Activated CD8-positive, alpha-beta memory T cell treated with anti-CD3 and anti-CD28 coated beads, Interleukin-2, amount 50 U/mL, for 4 hours (primary cell): ENCODE measurements at regions not wholly inside any gene's neighbourhood (a gene's known extent, or its start where the extent isn't known, plus 50 kb on each side); places are given as distances from the start of the nearest gene placed in this dataset.

Source experiments
- DNase-seq: peaks from one replicate; pipeline ENCODE4 v3.0.0-alpha.2; 2020

DNA sequence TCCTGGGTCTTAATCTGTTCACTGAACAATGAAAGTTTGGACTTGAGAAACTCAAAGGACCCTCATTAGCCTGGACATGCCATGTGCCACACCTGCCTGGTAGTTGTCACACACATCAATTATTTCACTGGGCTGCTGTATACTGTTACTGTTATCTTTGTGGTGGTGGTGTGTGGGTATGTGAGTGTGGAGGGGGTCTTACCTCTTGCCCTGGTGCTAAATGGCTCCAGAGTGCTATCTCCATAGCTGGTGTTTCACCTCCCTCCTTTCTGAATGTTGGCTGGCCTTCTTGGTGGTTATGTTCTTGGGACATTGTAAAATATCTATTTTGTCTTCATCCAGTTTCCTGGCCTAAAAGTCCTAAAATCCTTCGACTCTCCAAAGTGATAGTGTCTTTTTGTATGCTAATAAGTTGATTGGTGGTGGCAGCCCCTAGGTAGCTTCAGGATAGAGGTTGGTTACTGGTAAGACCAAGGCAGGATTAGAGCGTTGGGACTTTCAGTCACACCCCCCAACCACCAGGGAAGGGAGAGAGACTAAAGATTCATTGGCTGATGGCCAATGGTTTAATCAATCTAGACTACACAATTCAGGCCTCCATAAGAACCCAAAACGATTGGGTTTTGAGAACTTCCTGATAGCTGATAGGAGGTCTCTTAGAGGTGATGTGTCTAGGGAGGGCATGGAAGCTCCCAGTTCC, 328.1 kb downstream of the MYCN start:
- no peak for DNase-seq

DNA sequence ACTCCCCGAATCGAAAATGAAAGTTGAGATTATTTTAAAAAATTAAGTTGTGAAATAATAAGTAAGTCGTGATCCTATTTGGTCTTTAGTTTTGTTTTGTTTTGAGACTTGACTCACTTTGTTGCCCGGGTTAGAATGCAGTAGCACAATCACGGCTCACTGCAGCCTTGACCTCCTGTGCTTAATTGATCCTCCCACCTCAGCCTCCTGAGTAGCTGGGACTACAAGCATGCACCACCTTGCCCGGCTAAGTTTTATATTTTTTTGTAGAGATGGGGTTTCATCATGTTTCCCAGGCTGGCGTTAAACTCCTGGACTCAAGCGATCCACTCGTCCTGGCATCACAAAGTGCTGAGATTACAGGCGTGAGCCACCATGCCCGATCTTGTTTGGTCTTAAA, 326.2 kb downstream of the MYCN start:
- DNase-seq = no peak

DNA sequence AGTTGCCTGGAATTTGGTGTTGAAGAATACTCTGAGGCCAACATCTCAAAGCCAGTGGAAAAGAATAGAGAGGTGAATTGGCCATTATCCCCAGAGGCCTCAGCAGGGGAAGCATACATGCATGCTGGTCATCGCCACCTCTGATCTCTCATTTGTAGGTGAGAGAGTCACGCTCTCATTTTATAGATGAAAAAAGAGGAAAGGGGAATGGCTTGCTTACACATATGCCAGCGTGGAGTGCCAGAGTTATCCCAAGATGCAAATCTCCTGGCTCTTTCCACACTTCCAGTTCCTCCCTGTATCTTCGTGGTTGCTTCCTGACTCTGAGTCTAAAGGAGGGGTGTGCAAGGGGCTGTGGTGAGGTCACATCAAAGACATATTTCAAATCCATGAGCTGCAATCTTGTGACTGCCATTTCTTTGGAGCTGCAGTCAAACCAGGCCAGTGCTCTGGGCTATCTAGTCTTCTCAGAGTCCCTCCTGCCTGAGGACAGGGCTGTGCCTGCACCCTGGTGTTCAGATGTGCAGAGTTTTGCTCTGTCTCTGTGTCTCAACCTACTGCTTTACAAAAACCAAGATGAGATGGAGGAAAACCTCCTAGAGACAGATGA, 324.7 kb downstream of the MYCN start:
- no peak for DNase-seq

GRCh38 chr2:16264491-16264890, 324.1 kb downstream of the MYCN start:
- no peak for DNase-seq

GRCh38 chr2:16263241-16263890, 323.0 kb downstream of the MYCN start:
- no peak for DNase-seq

GRCh38 chr2:16262526-16263178, 322.3 kb downstream of the MYCN start:
- DNase-seq = no peak

- no peak for DNase-seq
Measured at GRCh38 chr2:16261791-16262190, 321.4 kb downstream of the MYCN start.

DNA sequence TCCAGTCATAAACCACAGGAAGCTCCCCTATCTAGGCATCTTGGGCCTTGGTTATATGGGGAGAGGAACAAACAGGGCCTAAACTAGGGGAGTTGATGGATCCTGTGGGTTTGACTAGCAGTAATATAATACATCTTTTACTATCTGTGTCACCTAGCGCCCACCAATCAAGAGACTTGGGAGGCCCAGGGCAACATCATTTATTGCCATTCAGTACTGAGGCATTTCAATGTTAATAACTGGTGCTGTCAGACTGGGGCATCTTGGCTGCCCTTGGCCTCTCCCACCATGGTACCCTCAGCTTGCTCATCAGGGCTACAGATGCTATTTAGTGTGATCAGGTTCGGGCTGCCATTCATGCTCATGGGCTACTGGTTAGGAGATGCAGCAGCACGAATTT, 320.7 kb downstream of the MYCN start:
- no peak for DNase-seq

- no peak for DNase-seq
Measured at GRCh38 chr2:16260041-16260830, 319.9 kb downstream of the MYCN start.

DNA sequence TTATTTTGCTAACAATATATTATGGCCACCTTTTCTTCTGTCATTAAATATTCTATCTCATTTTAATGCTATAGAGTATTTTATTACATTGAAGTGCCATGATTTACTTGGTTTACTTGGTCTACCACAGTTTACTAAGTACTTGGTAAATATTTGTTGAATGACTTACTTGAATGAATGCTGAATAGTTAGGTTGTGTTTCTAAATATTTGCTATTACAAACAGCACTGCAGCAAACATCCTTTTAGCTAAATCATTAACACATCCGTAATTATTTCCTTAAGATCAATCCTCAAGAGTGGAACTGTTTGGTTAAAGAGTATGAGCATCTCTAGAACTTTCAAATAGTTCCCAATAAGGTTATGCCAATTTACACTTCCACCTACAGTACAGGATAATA, 318.7 kb downstream of the MYCN start:
- no peak for DNase-seq

DNA sequence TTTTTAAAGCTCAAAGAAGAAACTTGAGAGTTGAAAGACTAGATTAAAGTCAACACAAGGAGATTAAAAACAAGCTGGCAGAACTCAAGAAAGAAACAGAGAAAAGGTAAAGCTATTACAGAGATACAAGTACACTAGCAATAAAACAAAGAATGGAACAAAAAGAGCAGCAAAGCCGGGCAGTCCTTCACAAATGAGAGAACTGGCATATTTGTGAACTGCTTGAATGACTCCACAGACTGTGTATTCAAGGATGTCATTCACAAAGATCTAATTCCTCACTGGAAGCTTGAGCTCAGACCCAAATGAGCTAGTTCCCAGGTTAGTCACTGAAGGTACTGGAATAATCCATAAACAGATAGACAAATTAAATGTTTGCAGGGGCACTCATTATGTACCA, 318.0 kb downstream of the MYCN start:
- no peak for DNase-seq

DNA sequence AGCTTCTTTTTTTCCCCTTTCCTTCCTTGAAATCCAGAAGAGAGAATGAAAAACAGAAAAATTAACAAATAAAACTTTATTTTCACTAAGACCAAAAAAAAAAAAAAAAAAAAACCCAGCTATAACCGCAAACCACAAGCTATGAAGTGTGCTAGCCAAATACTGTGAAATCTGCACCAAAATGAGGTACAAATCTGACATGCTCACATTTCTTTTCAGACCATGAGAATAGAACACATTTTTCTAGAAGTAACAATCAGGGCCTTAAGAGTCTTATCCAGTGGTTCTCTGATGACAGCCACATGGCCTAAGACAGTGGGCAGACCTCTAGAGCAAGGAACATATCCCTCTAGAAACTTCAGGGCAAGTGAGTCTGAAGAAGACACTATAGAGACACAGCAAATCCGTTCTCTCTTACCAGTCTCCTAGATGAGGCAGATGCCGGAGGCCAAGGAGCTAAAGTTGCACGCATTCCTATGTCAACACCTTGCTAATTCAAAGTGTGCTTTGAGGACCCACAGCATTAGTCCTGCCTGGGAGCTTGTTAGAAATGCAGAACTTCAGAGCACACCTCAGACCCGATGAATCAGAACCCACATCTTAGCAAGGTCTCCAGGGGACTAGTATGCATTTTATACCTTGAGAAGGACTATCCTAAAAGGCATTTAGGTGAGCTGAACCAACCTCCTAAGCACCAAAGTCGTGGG, 317.1 kb downstream of the MYCN start:
- no peak for DNase-seq

GRCh38 chr2:16256601-16257321, 316.4 kb downstream of the MYCN start:
- no peak for DNase-seq

- DNase-seq = no peak
Measured at GRCh38 chr2:16255120-16255519, 314.8 kb downstream of the MYCN start.

DNA sequence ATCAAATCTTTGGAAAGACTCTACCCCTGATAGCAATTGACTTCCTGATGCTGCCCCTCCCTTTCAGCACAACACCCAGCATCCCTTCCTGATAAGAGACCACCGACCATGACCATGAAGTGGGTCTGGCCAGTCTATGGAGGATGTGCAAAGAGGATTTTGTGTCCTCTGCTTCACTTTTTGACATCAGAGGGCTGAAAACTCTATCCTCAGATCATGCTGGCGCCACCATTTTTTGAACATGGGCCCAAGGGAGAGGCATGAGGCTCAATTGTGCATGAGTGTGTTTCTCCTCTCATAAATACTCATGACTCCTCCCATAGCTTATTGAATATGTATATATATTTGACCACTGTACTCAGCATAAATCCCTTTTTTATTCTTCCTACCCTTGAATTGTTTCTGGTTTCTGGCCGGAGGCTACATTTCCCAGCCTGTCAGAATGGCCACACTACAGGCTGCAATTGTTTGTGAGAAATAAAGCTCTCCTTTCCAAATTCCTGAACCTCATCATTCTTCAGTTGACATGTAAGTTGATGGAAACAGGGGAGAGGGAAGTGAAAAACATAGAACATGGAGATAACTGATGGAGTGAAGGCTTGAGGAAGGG, 314.1 kb downstream of the MYCN start:
- DNase-seq = no peak

GRCh38 chr2:16253291-16253690, 312.9 kb downstream of the MYCN start:
- DNase-seq = no peak

GRCh38 chr2:16252891-16253290, 312.5 kb downstream of the MYCN start:
- no peak for DNase-seq

DNA sequence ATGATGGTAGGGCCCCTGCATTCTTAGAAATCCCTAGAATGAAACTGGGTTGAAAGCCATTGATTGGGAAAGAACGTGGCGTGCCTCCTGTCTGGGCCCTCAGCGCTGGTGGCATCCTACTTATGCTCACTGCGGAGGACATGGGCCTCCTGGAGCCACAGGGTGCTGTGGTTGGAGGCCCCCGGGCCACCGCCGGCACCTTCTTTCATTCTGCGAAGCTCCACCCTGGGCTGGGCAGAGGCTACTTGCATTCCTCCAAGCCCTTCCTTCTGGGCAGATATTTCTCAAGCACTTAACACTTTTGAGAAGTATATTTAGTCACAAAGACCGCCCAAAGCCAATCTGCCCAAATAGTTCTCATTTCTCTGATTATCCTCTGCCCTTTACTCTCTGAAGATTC, 311.9 kb downstream of the MYCN start:
- no peak for DNase-seq

GRCh38 chr2:16251511-16252225, 311.3 kb downstream of the MYCN start:
- DNase-seq = no peak

GRCh38 chr2:16250886-16251285, 310.5 kb downstream of the MYCN start:
- no peak for DNase-seq

DNA sequence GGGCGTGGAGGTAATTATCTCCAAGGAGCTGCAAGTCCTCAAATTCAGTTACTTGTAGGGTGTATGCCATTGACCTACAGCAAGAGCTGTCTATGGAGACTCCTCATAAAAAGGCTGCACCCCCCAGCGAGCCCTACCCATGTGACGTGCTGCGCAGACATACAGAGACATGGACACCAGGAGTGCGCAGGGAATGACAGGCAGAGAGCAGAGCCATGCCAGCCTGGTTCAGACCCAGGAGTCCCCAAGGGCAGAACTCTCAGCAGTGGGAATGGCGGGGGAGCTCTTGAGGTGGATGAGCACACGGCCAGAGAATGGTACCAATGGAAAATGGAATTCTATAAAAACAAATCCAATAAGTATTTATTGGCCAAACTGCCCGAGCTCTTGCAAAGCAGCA, 310.1 kb downstream of the MYCN start:
- no peak for DNase-seq
